ENCODE measurements at regions not wholly inside any gene's neighbourhood (a gene's known extent, or its start where the extent isn't known, plus 50 kb on each side); places are given as distances from the start of the nearest gene placed in this dataset.

DNA sequence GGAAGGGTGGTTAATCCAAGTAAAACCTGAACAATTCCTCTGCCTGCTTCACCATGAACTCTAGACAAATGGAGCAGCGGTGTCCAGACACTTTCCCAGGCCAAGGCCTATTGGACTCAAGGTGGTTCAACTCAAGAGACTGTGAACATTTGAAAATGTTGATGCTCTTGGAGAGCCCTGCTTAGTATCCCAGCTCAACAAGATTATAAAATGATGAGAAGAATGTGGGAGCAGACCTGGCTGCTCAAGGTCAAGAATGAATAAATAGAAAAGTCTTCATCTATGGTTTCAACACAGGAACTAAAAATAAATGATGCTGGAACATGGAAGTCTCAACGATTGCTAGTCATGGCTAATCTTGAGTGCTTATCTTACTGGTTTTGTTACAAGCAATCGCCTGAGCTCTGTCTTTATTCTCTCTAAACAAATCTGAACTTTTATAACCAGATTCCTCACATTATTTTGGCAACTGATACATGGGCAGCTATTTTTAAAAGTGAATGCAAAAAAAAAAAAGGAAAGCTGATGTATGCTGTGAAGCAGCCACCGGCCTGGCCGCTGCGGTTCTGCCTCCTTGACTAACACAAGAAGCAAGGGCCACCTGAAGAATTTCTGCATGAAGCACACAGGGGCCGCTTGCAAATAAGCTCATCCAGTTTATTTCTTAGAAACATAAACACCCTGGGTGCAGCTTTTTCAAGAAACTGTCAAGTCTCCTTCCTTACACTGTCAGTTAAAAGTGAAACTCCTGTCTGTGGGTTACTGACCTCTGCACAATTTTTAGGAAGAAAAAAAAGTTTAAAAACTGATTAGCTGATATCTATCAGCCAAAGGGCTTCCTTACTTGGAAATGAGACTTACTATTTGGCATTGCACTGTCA, 120.1 kb upstream of the ARHGEF3 start:
- CTCF ChIA-PET = no interaction called here
- Histone ChIP-seq H3K9me2 (ENCODE audit: insufficient read depth) (no peaks in the 10 kb centered on the region), H3K4me3 (no peak overlapping the region), H2AFZ (no peak overlapping the region), H3K79me2 (ENCODE audit: low read depth) (no peaks in the 10 kb centered on the region), H3K4me1 (replicated peaks; ENCODE audit: insufficient read depth) (peaks cover 16% of the 10 kb centered on the region), H3F3A (ENCODE audit: insufficient read depth, low read depth) (peaks cover 3% of the 10 kb centered on the region; the same call in 1 of the 2 replicates), H3K9me3 (ENCODE audit: insufficient read depth, low read depth) (no peaks in the 10 kb centered on the region), H3K27ac (no peak overlapping the region), H3K36me3 (ENCODE audit: low read depth) (0 out of 2 replicates have a peak, but pooled peaks cover 3% of the 10 kb centered on the region), H4K20me1 (ENCODE audit: insufficient read depth) (no peaks in the 10 kb centered on the region), H3K4me2 (no peak overlapping the region), H3K27me3 (ENCODE audit: insufficient read depth, low read depth) (no peaks in the 10 kb centered on the region)
- DNase-seq = no peak
- no TSS peak for BruUV-seq (replicated peaks)
- POLR2A ChIA-PET (ENCODE audit: unreplicated experiment) = interaction anchor here (0.7 kb wide), 1 partner anchor 220 kb away, joined by 14 read pairs; no protein-coding TSS in a partner anchor
- TF ChIP-seq EZH2 (IDR thresholded peaks at IDR 0.05; ENCODE audit: low read depth) = no peak
- TF ChIP-seq, protein P1, sequence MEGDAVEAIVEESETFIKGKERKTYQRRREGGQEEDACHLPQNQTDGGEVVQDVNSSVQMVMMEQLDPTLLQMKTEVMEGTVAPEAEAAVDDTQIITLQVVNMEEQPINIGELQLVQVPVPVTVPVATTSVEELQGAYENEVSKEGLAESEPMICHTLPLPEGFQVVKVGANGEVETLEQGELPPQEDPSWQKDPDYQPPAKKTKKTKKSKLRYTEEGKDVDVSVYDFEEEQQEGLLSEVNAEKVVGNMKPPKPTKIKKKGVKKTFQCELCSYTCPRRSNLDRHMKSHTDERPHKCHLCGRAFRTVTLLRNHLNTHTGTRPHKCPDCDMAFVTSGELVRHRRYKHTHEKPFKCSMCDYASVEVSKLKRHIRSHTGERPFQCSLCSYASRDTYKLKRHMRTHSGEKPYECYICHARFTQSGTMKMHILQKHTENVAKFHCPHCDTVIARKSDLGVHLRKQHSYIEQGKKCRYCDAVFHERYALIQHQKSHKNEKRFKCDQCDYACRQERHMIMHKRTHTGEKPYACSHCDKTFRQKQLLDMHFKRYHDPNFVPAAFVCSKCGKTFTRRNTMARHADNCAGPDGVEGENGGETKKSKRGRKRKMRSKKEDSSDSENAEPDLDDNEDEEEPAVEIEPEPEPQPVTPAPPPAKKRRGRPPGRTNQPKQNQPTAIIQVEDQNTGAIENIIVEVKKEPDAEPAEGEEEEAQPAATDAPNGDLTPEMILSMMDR (conservative IDR thresholded peaks at IDR 0.05) = no peak
- intact Hi-C loops (cut with micrococcal nuclease; ENCODE audit: unreplicated experiment) = no loop called here

DNA sequence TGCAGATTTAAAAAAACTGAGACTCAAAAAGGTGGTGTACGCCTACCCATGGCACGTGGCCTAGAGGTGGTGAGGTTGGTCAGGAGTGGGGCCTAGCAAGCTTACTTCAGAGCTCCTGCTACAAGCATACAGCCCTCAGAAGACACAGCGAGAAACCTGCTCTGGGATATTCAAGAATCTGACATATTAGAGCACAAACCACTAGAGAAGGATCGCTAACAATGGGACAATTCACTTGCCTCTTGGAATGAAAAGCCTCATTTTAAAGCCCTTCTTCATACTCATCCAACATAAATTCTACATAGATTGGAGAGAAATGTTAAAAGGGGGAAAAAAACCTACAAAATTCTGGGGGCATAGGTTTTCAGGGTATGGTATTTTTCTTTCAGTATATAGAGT, 118.0 kb upstream of the ARHGEF3 start:
- TF ChIP-seq EZH2 (IDR thresholded peaks at IDR 0.05; ENCODE audit: low read depth) = no peak
- TF ChIP-seq, protein P1 (conservative IDR thresholded peaks at IDR 0.05) = no peak
- no peak for DNase-seq
- ChIA-PET POLR2A (ENCODE audit: unreplicated experiment) (no interaction called here), CTCF (no interaction called here)
- intact Hi-C loops (cut with micrococcal nuclease; ENCODE audit: unreplicated experiment) = no loop called here
- H4K20me1 ChIP-seq (ENCODE audit: insufficient read depth) = no peaks in the 10 kb centered on the region
- H3K9me2 ChIP-seq (ENCODE audit: insufficient read depth) = no peaks in the 10 kb centered on the region
- no peak overlapping the region for H3K4me2 ChIP-seq
- H2AFZ ChIP-seq = no peak overlapping the region
- H3K36me3 ChIP-seq (ENCODE audit: low read depth) = 0 out of 2 replicates have a peak, but pooled peaks cover 3% of the 10 kb centered on the region
- no peak overlapping the region for H3K27ac ChIP-seq
- H3K4me1 ChIP-seq (replicated peaks; ENCODE audit: insufficient read depth) = peaks cover 15% of the 10 kb centered on the region
- H3K79me2 ChIP-seq (ENCODE audit: low read depth) = no peaks in the 10 kb centered on the region
- no peaks in the 10 kb centered on the region for H3K9me3 ChIP-seq (ENCODE audit: insufficient read depth, low read depth)
- H3F3A ChIP-seq (ENCODE audit: insufficient read depth, low read depth) = peaks cover 3% of the 10 kb centered on the region; the same call in 1 of the 2 replicates
- H3K27me3 ChIP-seq (ENCODE audit: insufficient read depth, low read depth) = no peaks in the 10 kb centered on the region
- no peak overlapping the region for H3K4me3 ChIP-seq
- BruUV-seq (replicated peaks) = no TSS peak

DNA sequence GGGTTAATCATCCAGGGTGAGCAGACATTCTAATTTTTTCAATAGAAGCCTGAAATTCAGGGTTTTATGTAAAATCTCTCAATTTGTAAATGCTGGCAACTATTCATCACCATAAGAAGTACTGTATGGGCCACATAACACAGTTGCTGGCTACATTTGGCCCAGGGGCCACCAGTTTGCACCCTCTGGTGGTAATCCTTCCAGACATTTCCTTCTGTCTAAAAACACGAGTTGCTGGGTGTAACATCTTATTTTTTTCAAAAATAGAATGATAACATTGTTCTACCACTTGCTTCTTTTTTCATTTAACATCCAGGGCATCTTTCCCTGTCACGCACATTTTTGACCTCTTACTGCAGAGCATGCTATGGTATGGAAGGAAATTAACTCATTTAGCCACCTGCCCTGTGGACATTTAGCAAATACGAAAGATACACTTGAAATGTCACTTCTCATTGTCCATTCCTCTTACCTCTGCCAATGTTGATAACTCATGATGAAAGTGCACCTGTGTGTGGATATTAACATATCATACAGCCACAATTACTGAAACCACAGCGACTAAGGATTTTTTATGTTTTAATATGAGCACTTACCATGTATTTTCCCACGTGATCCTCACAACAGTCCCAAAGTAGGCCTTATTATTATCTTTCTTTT, 117.5 kb upstream of the ARHGEF3 start:
- H3K79me2 ChIP-seq (ENCODE audit: low read depth) = no peaks in the 10 kb centered on the region
- ChIA-PET CTCF (no interaction called here), POLR2A (ENCODE audit: unreplicated experiment) (no interaction called here)
- no peak for DNase-seq
- no peaks in the 10 kb centered on the region for H3K9me3 ChIP-seq (ENCODE audit: insufficient read depth, low read depth)
- peaks cover 10% of the 10 kb centered on the region for H3K4me1 ChIP-seq (replicated peaks; ENCODE audit: insufficient read depth)
- H3F3A ChIP-seq (ENCODE audit: insufficient read depth, low read depth) = peaks cover 3% of the 10 kb centered on the region; the same call in 1 of the 2 replicates
- intact Hi-C loops (cut with micrococcal nuclease; ENCODE audit: unreplicated experiment) = no loop called here
- H2AFZ ChIP-seq = no peak overlapping the region
- no peak overlapping the region for H3K4me3 ChIP-seq
- H3K27ac ChIP-seq = no peak overlapping the region
- H3K9me2 ChIP-seq (ENCODE audit: insufficient read depth) = no peaks in the 10 kb centered on the region
- H4K20me1 ChIP-seq (ENCODE audit: insufficient read depth) = no peaks in the 10 kb centered on the region
- BruUV-seq (replicated peaks) = no TSS peak
- TF ChIP-seq EZH2 (IDR thresholded peaks at IDR 0.05; ENCODE audit: low read depth) = no peak
- TF ChIP-seq, protein P1 (conservative IDR thresholded peaks at IDR 0.05) = no peak
- H3K27me3 ChIP-seq (ENCODE audit: insufficient read depth, low read depth) = no peaks in the 10 kb centered on the region
- no peak overlapping the region for H3K4me2 ChIP-seq
- H3K36me3 ChIP-seq (ENCODE audit: low read depth) = 0 out of 2 replicates have a peak, but pooled peaks cover 3% of the 10 kb centered on the region
